Kidney (tissue), 13 donors: ENCODE measurements at regions not wholly inside any gene's neighbourhood (a gene's known extent, or its start where the extent isn't known, plus 50 kb on each side); places are given as distances from the start of the nearest gene placed in this dataset.
A peak's percentile ranks its signal among the peaks of the same experiment; 100 is the strongest.

ENCODE experiments used
- DNase-seq, 5 donors: peaks; one replicate each; pipeline ENCODE4 v3.0.0-alpha.2; 2013 to 2020
- FAIRE-seq: peaks from 2 replicates; lab custom pipeline; 2012; peaks lifted over from hg19 to GRCh38; lab: Jason Lieb, UNC
- H3K27ac ChIP-seq, 2 donors: one replicate each; pipeline ENCODE4 v1.7.0; 2013; ENCODE audit warnings: low read depth in 2 of 2, low read length in 2 of 2, inconsistent platforms in 1 of 2
- H3K27me3 ChIP-seq: one replicate; pipeline ENCODE4 v1.7.1; 2013; ENCODE audit warnings: low read length, inconsistent platforms; ENCODE audit not compliant: control insufficient read depth, insufficient read depth
- H3K36me3 ChIP-seq, 3 donors: one replicate each; pipeline versions ENCODE4 v1.7.0 to v1.7.1; 2013; ENCODE audit warnings: low read length in 3 of 3, control low read depth in 1 of 3, inconsistent platforms in 1 of 3; ENCODE audit not compliant: insufficient read depth in 3 of 3, control insufficient read depth in 2 of 3
- H3K4me1 ChIP-seq, 3 donors: one replicate each; pipeline versions ENCODE4 v1.7.0 to v1.7.1; 2013; ENCODE audit warnings: low read length in 3 of 3, inconsistent platforms in 1 of 3, low read depth in 1 of 3; ENCODE audit not compliant: control insufficient read depth in 2 of 3, insufficient read depth in 2 of 3
- H3K4me3 ChIP-seq, 3 donors: one replicate each; pipeline versions ENCODE4 v1.7.0 to v1.8.1; 2013; ENCODE audit warnings: low read length in 3 of 3, control low read depth in 1 of 3, inconsistent platforms in 1 of 3
- H3K9ac ChIP-seq, 3 donors: one replicate each; pipeline versions ENCODE4 v1.7.0 to v1.7.1; 2013; ENCODE audit warnings: low read length in 3 of 3, control low read depth in 1 of 3, inconsistent platforms in 1 of 3
- H3K9me3 ChIP-seq, 3 donors: one replicate each; pipeline versions ENCODE4 v1.7.0 to v1.7.1; 2013; ENCODE audit warnings: low read length in 3 of 3, control low read depth in 1 of 3, inconsistent platforms in 1 of 3; ENCODE audit not compliant: control insufficient read depth in 2 of 3, insufficient read depth in 1 of 3
- intact Hi-C: fragments of 100-400 bp; cut with DNase I; formaldehyde crosslinking; loops from one replicate; pipeline ENCODE4 v1.11.1; 2022
- TF ChIP-seq, protein P1 (sequence below): IDR thresholded peaks from 3 replicates; pipeline ENCODE4 v1.5.1; 2012; ENCODE audit warnings: mild to moderate bottlenecking, moderate library complexity, borderline replicate concordance; ENCODE audit not compliant: insufficient read depth; ENCODE audit errors: extremely low read depth
- donor health status: control.
- donor health status: control.
- donor health status: control.
- donor health status: control.
- donor health status: control.
- donor health status: DM: yes; HTN: yes; CAD: no.
- donor health status: Normal renal cell carcinoma (clear cell type).

DNA sequence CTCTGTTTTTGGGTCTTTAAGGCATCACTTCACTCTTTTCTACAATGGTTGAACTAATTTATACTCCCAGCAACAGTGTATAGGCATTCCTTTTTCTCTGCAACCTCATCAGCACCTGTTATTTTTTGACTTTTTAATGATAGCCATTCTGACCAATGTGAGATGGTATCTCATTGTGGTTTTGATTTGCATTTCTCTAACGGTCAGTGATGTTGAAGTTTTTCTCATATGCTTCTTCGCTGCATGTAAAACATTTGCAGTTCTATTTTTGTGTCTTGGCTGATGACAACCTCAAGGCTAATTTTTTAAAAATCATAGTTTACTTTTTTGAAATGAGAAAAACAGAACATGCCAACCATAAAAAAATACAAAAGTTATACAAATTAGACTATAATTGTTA lies 258.2 kb upstream of the EDNRB start:
- H3K36me3 ChIP-seq: no peaks in the 10 kb centered on the region
- FAIRE-seq (peak; percentile 68), DNase-seq (no peak)
- no peak overlapping the region for H3K9ac ChIP-seq
- no peaks in the 10 kb centered on the region for H3K9me3 ChIP-seq
- no peak overlapping the region for H3K27ac ChIP-seq
- H3K4me3 ChIP-seq: no peak overlapping the region
- H3K4me1 ChIP-seq: no peaks in the 10 kb centered on the region
- no peaks in the 10 kb centered on the region for H3K27me3 ChIP-seq
- TF ChIP-seq, protein P1, sequence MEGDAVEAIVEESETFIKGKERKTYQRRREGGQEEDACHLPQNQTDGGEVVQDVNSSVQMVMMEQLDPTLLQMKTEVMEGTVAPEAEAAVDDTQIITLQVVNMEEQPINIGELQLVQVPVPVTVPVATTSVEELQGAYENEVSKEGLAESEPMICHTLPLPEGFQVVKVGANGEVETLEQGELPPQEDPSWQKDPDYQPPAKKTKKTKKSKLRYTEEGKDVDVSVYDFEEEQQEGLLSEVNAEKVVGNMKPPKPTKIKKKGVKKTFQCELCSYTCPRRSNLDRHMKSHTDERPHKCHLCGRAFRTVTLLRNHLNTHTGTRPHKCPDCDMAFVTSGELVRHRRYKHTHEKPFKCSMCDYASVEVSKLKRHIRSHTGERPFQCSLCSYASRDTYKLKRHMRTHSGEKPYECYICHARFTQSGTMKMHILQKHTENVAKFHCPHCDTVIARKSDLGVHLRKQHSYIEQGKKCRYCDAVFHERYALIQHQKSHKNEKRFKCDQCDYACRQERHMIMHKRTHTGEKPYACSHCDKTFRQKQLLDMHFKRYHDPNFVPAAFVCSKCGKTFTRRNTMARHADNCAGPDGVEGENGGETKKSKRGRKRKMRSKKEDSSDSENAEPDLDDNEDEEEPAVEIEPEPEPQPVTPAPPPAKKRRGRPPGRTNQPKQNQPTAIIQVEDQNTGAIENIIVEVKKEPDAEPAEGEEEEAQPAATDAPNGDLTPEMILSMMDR: no peak
- intact Hi-C loops: no loop called here

DNA sequence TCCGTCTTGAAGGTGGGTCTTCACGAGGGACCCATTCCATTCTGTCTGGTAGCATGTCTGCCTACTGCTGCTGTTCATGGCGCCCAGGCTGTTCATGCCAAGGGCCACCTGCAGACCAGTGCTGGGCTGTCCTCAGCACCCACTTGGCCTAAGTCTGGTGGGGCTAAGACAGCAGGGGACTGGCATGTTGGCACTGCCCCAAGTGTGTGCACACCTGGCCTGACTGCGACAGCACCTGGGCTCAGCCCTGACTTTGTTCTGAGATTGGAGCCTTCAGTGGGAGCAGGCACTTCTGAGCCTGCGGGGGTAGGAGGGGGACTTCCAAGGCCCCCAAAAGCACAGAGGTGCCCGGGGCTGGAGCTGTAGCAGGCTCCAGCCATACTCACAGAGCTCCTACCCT lies 250.8 kb upstream of the EDNRB start:
- TF ChIP-seq, protein P1: no peak
- no peaks in the 10 kb centered on the region for H3K9me3 ChIP-seq
- H3K27me3 ChIP-seq: no peaks in the 10 kb centered on the region
- DNase-seq: no peak
- no peak overlapping the region for H3K9ac ChIP-seq
- H3K4me3 ChIP-seq: no peak overlapping the region
- no peak for FAIRE-seq
- no peaks in the 10 kb centered on the region for H3K4me1 ChIP-seq
- no peak overlapping the region for H3K27ac ChIP-seq
- intact Hi-C loops: no loop called here
- no peaks in the 10 kb centered on the region for H3K36me3 ChIP-seq

DNA sequence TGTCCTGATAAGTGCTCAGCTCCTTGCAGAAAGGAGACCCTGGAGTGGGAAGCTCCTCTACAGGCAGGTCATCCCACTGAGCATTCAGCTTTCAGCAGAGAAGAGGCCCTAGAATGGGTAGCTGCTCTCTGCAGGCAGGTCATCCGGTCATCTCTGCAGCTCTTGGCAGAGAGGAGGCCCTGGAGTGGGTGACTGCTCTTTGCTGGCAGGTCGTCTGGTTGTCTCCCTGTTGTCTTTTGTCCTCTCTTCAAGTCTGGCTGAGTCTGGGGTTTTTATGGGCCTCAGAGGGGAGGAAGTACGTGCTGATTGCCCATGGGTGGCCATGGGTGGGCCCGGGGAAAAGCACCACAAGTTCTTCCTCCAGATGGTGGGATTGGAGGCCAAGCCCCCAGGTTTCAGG lies 250.3 kb upstream of the EDNRB start:
- FAIRE-seq: no peak
- intact Hi-C loops: no loop called here

More for the DNA sequence above, 250.3 kb upstream of the EDNRB start:
- H3K27ac ChIP-seq: no peak overlapping the region
- TF ChIP-seq, protein P1: no peak
- H3K9ac ChIP-seq: no peak overlapping the region
- DNase-seq: no peak
- no peaks in the 10 kb centered on the region for H3K4me1 ChIP-seq
- no peaks in the 10 kb centered on the region for H3K27me3 ChIP-seq
- no peaks in the 10 kb centered on the region for H3K36me3 ChIP-seq
- H3K9me3 ChIP-seq: no peaks in the 10 kb centered on the region
- H3K4me3 ChIP-seq: no peak overlapping the region
